GM18909 (cell line): ENCODE measurements at regions not wholly inside any gene's neighbourhood (a gene's known extent, or its start where the extent isn't known, plus 50 kb on each side); places are given as distances from the start of the nearest gene placed in this dataset.

Source experiments
- ATAC-seq: cut with Tn5 transposase; IDR thresholded peaks from one replicate; pipeline ENCODE4 v1.9.1; 2021; ENCODE audit warnings: mild to moderate bottlenecking; ENCODE audit not compliant: unreplicated experiment, poor library complexity

- ATAC-seq: no peak
These were observed 196.1 kb downstream of the TRIM27 start for GRCh38 chr6:28727559-28728211.

GRCh38 chr6:28729501-28730402 is 194.0 kb downstream of the TRIM27 start:
- no peak for ATAC-seq

GRCh38 chr6:28732052-28732451 is 191.7 kb downstream of the TRIM27 start:
- no peak for ATAC-seq

GRCh38 chr6:28734443-28734959 is 189.3 kb downstream of the TRIM27 start:
- no peak for ATAC-seq

- no peak for ATAC-seq
These were observed 187.7 kb downstream of the TRIM27 start for GRCh38 chr6:28736121-28736520.

GRCh38 chr6:28737750-28738395 is 185.9 kb downstream of the TRIM27 start:
- ATAC-seq: no peak

- no peak for ATAC-seq
These were observed 185.4 kb downstream of the TRIM27 start for GRCh38 chr6:28738396-28738765.

- ATAC-seq: no peak
These were observed 182.4 kb downstream of the TRIM27 start for GRCh38 chr6:28741363-28741762.

- no peak for ATAC-seq
These were observed 181.0 kb downstream of the TRIM27 start for GRCh38 chr6:28742668-28743270.

- no peak for ATAC-seq
These were observed 180.5 kb downstream of the TRIM27 start for GRCh38 chr6:28743271-28743789.

GRCh38 chr6:28747083-28747630 is 176.6 kb downstream of the TRIM27 start:
- no peak for ATAC-seq

GRCh38 chr6:28747631-28748157 is 176.1 kb downstream of the TRIM27 start:
- ATAC-seq: no peak

- no peak for ATAC-seq
These were observed 175.6 kb downstream of the TRIM27 start for GRCh38 chr6:28748192-28748591.

- no peak for ATAC-seq
These were observed 172.8 kb downstream of the TRIM27 start for GRCh38 chr6:28750926-28751458.

GRCh38 chr6:28751514-28751913 is 172.3 kb downstream of the TRIM27 start:
- ATAC-seq: no peak

GRCh38 chr6:28751963-28752350 is 171.8 kb downstream of the TRIM27 start:
- no peak for ATAC-seq

GRCh38 chr6:28757429-28758045 is 166.2 kb downstream of the TRIM27 start:
- ATAC-seq: no peak

- no peak for ATAC-seq
These were observed 165.6 kb downstream of the TRIM27 start for GRCh38 chr6:28758046-28758817.
